ENCODE measurements at regions not wholly inside any gene's neighbourhood (a gene's known extent, or its start where the extent isn't known, plus 50 kb on each side); places are given as distances from the start of the nearest gene placed in this dataset.

- DNase-seq (ENCODE audit: low read depth): no peak
These were observed 95.5 kb upstream of the COL8A1 start for GRCh38 chr3:99542767-99543518.

- DNase-seq (ENCODE audit: low read depth): no peak
These were observed 97.2 kb upstream of the COL8A1 start for GRCh38 chr3:99541181-99541580.

- no peak for DNase-seq (ENCODE audit: low read depth)
These were observed 101.0 kb upstream of the COL8A1 start for GRCh38 chr3:99537416-99537815.

- DNase-seq (ENCODE audit: low read depth): no peak
These were observed 101.7 kb upstream of the COL8A1 start for GRCh38 chr3:99536555-99537314.

GRCh38 chr3:99534951-99535704 lies 103.3 kb upstream of the COL8A1 start:
- DNase-seq (ENCODE audit: low read depth): no peak

DNA sequence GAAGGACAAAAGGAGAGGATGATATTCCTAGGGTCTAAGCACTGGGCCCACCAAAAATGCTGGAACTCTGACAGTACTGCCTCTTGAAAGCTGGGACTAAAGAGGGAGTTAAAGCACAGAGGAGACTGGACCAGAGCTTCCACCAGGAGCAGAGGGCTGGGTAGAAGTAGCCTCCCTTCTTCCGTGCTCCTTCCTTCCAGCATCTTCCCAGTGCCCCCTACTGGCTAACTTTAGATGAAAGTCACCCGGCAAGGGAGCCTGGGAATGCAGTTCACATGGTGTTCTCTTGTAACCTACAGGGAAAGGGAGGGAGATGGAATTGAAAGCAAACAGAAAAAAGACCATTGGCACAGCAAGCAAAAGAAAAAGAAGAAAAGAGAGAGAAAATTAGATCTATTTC lies 106.1 kb upstream of the COL8A1 start:
- no peak for DNase-seq (ENCODE audit: low read depth)

DNA sequence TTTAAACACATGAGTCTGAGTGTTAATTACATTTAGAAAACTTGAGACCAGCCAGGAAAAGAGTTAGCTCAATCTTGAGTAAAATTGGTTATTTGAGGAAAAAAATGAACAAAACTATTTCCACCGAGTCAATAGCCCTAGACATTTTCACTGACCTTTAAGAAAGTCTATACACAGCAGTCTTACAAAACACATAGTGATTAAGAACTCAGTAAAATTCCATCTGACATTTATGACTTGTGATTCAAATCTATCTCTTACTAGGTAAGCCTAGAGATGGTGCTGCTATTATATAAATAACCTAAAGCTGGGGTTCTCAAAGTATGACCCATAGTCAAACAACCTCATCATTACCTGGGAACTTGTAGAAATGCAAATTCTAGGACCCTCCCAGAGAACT lies 109.1 kb upstream of the COL8A1 start:
- DNase-seq (ENCODE audit: low read depth): no peak

GRCh38 chr3:99526921-99527320 lies 111.5 kb upstream of the COL8A1 start:
- DNase-seq (ENCODE audit: low read depth): no peak

DNA sequence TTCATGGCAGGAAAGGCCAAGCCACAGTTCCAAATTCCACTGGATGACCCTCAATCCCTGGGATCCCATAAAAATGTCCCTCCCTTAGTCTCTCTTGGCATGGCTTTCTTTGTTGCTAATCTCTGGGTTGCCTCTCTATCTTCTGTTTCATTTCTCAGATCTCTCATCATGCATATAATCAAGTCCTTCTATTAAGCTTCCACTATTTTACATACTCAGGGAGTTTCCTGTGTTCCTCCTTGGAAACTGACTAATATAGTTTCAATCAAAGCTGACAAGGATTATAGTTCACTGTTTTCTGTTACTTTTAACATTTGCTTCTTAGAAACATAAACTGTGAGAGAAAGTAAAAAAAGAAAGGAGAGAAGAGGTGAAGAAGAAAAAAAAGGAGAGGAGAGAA lies 113.8 kb upstream of the COL8A1 start:
- no peak for DNase-seq (ENCODE audit: low read depth)

DNA sequence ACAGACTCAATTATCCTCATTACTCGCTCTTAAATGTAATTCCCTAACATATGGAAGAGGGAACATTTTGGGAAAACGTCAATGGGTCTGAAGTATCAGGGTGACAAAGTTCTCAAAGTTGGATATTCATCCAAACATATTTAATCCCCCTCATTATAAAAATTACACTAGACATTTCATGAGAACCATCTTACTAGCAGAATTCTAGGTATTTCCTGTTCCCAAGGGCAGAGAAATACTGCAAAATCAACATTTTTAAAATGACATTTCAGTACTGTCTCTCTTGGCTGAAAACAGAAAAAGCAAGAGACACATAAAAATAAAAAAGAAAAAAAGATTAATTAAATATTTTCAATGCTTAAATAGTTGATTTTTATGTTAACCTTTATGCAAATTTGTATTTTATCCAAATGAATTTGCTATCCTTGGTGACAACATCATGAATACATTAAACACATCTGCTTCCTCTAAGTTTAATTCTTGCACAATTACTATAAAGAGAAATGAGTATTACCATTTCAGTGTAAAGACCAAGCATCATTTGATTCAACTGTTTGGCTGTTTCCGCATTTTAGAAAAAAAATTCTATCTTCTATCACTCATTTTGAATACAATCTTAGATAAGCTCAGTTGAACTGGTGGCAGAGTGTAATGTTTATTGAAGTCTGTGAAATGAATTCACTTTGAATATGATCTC lies 114.8 kb upstream of the COL8A1 start:
- no peak for DNase-seq (ENCODE audit: low read depth)

DNA sequence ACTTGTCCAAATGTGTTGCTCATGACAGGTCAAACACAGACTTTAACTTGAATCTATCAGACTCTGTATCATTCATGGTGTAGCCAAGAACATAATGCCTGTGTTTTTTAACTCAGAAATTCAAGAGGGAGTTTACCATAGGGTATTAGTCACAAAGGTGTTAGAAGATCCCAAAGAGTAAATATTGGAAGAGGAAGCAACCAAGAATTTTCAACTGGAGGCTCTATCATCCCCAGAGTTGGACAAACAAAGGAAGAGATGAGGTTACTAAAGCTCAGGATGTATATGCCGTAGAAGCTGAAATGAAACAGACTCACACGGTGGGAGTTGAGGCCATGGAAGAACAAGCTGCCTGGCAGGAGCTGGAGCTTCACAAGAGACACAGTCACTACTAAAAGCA lies 116.2 kb upstream of the COL8A1 start:
- no peak for DNase-seq (ENCODE audit: low read depth)

GRCh38 chr3:99521551-99521950 lies 116.8 kb upstream of the COL8A1 start:
- DNase-seq (ENCODE audit: low read depth): no peak

DNA sequence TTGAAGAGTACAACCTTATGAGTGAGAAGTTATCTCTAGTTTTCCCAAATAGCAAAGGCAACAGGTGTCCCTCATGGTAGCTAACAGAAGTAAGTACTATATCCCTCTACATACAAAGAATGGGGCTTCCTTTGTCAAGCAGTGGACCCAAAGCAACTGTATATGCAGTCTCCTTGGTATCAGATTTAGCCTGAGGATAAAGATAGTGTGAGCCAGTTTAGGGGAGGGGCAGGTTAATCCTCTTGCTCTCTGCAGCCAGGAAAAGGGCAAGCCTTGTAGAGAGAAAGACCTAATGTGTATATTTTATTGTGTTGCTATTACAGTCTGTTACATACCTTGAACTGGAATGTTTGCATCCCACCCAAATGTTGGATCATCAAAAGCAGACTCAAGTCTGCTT lies 117.9 kb upstream of the COL8A1 start:
- no peak for DNase-seq (ENCODE audit: low read depth)

DNA sequence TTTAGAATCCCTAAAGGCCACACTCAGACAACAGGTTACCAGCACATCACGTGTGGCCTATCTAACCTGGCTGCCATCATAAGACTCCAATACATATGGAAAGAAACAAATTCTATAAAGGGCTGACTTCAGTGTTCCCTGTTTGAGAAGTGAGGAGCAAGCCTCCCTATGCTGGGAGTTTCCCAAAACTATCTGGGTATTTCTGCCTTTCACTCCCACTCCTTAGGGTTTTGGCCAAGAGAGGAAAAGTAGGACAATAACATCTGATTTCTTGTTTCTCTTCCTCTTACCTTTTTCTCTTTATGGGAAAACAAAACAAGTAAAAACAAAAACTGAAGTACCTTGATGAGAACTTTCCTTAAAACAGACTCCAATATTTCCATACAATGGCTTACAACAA lies 121.5 kb upstream of the COL8A1 start:
- no peak for DNase-seq (ENCODE audit: low read depth)

GRCh38 chr3:99515891-99516290 lies 122.5 kb upstream of the COL8A1 start:
- DNase-seq (ENCODE audit: low read depth): no peak

GRCh38 chr3:99509224-99509623 lies 129.2 kb upstream of the COL8A1 start:
- DNase-seq (ENCODE audit: low read depth): no peak

DNA sequence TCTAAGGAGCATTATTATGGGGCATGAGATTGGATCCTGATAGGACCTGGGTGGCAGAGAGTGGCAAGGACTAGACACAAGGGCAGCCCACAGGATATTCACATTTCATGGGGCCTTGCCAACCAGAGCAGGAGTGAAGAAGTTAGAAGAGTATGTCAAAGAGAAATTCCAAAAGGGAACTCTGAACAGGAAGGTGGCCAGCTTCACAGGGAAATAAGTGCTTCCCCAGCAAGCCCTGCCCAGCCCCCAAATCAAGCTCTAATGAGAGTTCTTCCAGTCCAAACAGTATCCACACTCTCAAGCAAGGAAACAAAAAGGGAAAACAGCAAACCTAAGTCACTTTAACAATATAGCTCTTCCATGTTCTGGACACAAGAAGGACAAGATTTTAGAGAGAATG lies 130.2 kb upstream of the COL8A1 start:
- no peak for DNase-seq (ENCODE audit: low read depth)

DNA sequence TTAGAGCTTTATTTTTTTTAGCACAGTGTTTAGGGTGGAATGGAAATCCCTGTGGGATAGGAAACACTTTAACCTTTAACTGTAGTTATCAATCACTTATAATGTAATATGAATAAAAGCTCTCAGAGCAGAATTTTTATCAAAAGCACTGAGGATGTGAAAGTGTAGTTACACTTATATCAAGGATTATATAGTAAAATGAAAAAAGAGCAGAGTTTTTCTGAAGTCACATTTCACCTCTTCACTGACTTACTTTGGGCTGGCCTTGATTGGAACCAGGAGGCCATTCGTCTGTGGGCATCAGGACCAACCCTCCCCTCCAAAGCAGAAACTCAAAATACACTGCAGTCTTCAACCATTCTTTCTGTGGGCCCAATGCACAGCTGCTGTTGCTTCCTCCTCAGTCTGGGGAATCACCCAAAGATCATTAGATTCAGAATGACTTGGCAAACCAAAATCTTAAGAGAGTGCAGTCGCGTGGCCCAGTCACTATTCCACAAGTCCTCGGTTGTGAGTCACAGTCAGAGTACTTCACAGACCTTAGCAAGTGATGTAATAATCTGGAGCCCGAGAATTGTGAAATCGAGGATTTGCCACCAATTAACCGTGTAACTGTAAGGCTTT lies 132.6 kb upstream of the COL8A1 start:
- peak; percentile 10 for DNase-seq (ENCODE audit: low read depth)

DNA sequence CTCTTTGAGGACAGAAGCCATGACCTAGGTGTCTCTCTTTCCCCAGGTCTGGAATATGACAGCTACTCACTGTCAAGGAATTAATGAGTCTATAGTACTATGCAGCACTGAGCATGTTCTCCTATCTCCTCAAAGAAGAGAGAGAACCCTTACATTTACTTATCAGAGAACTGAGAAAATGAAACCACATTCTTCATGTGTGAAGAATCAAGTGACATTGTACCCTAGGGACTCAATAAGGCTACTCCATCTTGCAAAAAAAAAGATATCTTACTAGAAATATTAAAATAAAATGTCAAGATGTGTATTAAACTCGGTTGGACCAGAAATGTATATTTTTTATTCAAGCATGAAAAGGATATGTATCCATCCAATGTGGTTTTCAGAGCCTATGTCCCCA lies 133.2 kb upstream of the COL8A1 start:
- DNase-seq (ENCODE audit: low read depth): no peak

DNA sequence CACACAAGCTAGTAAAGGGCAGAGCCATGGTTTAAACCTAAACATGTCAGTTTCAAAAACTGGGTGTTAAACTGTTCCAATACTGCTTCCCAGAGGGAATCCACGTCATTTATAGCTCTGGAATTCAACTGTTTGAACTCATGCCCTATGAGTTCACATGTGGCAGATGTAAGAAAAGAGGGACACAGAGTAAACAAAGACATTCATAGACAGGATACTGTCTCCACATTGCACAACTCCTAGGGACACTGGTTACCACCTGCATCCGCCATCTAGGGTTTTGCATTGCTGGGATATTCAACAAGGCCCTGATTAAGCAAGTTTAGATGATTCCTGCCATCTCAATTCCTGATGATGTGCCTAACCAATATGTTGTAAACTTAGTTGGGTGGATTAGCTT lies 134.1 kb upstream of the COL8A1 start:
- no peak for DNase-seq (ENCODE audit: low read depth)

GRCh38 chr3:99503350-99503749 lies 135.0 kb upstream of the COL8A1 start:
- DNase-seq (ENCODE audit: low read depth): no peak

DNA sequence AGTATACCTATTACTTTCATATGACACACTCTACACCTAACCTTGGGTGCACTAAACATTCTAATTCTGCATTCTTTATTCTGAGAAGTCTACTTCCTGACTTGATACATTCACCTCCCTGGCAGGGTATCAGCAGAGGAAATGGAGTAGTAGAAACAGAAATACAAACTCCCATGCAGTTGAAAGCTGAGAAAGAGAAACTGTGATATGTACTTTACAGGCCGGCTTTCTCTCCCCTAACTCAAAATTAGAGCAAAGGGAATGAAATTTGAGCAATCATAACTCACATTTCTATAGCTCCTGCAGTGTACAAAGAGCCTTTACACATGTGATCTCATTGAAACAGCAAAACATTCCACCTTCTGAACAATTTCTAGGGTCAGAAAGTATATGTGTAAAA lies 135.5 kb upstream of the COL8A1 start:
- no peak for DNase-seq (ENCODE audit: low read depth)

Measured in activated T-cell treated with anti-CD3 and anti-CD28 coated beads for 48 hours (primary cell).